ENCODE measurements at regions not wholly inside any gene's neighbourhood (a gene's known extent, or its start where the extent isn't known, plus 50 kb on each side); places are given as distances from the start of the nearest gene placed in this dataset.

DNA sequence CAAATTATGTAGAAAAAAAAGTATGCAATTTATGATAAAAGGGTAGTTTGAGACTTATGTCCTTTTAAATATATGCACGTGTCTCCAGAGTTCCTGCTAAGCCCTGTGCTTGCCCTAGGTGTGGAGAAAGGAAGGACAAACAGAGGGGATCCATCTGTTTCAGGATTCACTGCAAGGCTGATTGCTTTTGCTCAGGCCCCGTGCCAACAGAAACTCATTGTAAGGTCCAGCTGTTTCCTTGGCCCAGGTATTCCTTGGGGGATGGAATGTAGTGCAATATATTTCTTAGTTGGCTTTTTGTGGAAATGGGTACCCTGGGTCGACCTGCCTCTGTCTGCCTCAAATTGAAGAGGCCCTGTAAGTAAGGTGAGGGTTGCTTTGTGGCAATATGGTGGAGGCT is 268.6 kb upstream of the CLINT1 start:
- no peak for TF ChIP-seq CTCF (IDR thresholded peaks at IDR 0.05)
- TF ChIP-seq POLR2AphosphoS5 (IDR thresholded peaks at IDR 0.05) = no peak

All from esophagus muscularis mucosa (tissue), 3 donors.